Lung (tissue), 11 donors: ENCODE measurements at regions not wholly inside any gene's neighbourhood (a gene's known extent, or its start where the extent isn't known, plus 50 kb on each side); places are given as distances from the start of the nearest gene placed in this dataset.

Experiments used
- ATAC-seq: fragments of 200-7000 bp; cut with Tn5 transposase; one replicate; pipeline ENCODE4 v1.9.1; 2020; ENCODE audit warnings: moderate number of reproducible peaks; ENCODE audit not compliant: insufficient read depth, low FRiP score
- DNase-seq, 3 donors: peaks; one replicate each; pipeline ENCODE4 v3.0.0-alpha.2; 2013 to 2017
- H3K27ac ChIP-seq, 2 donors: one replicate each; pipeline ENCODE4 v1.5.1; 2013; ENCODE audit warnings: mild to moderate bottlenecking in 2 of 2, moderate library complexity in 2 of 2, control low read depth in 1 of 2, inconsistent platforms in 1 of 2, low read depth in 1 of 2, low read length in 1 of 2
- H3K27me3 ChIP-seq, 3 donors: one replicate each; pipeline ENCODE4 v1.5.1; 2013; ENCODE audit warnings: low read length in 2 of 3; ENCODE audit not compliant: control insufficient read depth in 3 of 3, insufficient read depth in 3 of 3
- H3K36me3 ChIP-seq, 4 donors: one replicate each; pipeline ENCODE4 v1.5.1; 2013; ENCODE audit warnings: low read length in 4 of 4, mild to moderate bottlenecking in 1 of 4, moderate library complexity in 1 of 4; ENCODE audit not compliant: control insufficient read depth in 4 of 4, insufficient read depth in 4 of 4
- H3K4me1 ChIP-seq, 5 donors: one replicate each; pipeline ENCODE4 v1.5.1; 2013; ENCODE audit warnings: low read length in 5 of 5, mild to moderate bottlenecking in 2 of 5, moderate library complexity in 1 of 5; ENCODE audit not compliant: control insufficient read depth in 5 of 5, insufficient read depth in 5 of 5
- H3K4me3 ChIP-seq: one replicate; pipeline ENCODE4 v1.5.1; 2013; ENCODE audit warnings: mild to moderate bottlenecking, control low read depth, moderate library complexity
- H3K9ac ChIP-seq, 2 donors: one replicate each; pipeline ENCODE4 v1.5.1; 2013; ENCODE audit warnings: low read length in 2 of 2, control low read depth in 1 of 2; ENCODE audit not compliant: insufficient read depth in 1 of 2
- H3K9me3 ChIP-seq, 4 donors: one replicate each; pipeline ENCODE4 v1.5.1; 2013; ENCODE audit warnings: low read length in 3 of 4, mild to moderate bottlenecking in 1 of 4, moderate library complexity in 1 of 4; ENCODE audit not compliant: control insufficient read depth in 4 of 4, insufficient read depth in 3 of 4
- CTCF ChIP-seq: IDR thresholded peaks from 2 replicates; pipeline ENCODE4 v1.5.1; 2012; ENCODE audit warnings: mild to moderate bottlenecking; ENCODE audit errors: control extremely low read depth, extremely low read depth
- WGBS, 2 donors: extraction: QIAGEN DNeasy Blood & Tissue Kit; methylation state at CpG; one replicate each; pipeline ENCODE4 v1.1.7; 2013; 5-methylcytosine and 5-hydroxymethylcytosine counted together
- donor health status: control.
- donor health status: control.
- donor health status: Bipolar disorder and iron deficiency.
- donor health status: healthy.
- donor health status: DM: yes; HTN: yes; CAD: no.

- WGBS, 2 donors, result 73 to 93% methylated on average over 3 of the region's 3 CpGs
- peaks cover 0 to 2% (median 0%) of the 10 kb centered on the region in 4 donors for H3K9me3 ChIP-seq
- no peaks in the 10 kb centered on the region for H3K27me3 ChIP-seq
- no peak overlapping the region for H3K4me3 ChIP-seq
- no peak overlapping the region for H3K9ac ChIP-seq
- H3K4me1 ChIP-seq, result peaks cover 0 to 26% (median 1%) of the 10 kb centered on the region in 5 donors
- no peak for DNase-seq
- no peak for TF ChIP-seq CTCF
- no peaks in the 10 kb centered on the region for H3K36me3 ChIP-seq
- ATAC-seq, result no peak
- no peak overlapping the region for H3K27ac ChIP-seq
Measured at GRCh38 chr1:115193046-115193828, 103.9 kb upstream of the TSPAN2 start.

DNA sequence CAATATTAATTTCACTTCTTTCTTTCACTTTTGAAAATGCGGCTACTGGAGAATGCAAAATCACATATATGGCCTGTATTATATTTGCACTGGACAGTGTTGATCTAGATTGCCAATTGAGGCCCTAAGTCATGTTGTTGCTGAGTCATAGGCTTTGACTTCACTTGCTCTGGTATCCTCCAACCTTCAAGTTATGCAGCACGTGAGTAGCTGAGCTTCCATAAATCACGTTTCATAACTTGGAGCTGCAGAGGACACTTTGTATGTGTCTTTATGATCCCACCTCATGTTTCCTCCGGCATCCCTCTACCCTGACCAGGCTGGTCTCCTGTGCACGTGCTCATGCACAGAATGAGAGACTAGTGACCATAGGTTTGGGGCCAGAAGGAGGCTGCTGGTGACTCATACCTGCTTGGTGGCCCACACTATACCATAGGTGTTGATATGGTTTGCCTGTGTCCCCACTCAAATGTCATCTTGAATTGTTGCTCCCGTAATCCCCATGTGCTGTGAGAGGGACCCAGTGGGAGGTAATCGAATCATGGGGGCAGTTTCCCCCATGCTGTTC lies 103.0 kb upstream of the TSPAN2 start:
- ATAC-seq (no peak), DNase-seq (no peak)
- H3K9ac ChIP-seq, result no peak overlapping the region

DNA sequence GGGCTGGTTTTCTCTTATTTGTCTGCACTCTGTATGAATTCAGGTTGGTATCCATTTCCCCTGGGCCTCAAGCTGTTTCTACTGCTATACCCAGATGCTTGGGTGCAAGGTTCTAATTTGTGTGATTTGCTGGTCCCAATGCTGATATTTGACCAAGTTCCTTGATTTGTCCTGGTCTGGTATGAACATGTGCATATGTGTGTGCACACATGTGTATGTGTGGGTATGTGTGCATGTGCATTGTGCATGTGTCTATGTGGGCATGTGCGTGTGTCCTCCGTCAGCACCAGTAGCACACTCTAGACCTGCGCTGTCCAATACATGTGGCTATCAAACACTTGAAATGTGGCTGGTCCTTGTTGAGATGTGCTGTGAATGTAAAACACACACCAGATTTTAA lies 102.4 kb upstream of the TSPAN2 start:
- Histone ChIP-seq H3K27ac (no peak overlapping the region), H3K9ac (no peak overlapping the region), H3K36me3 (no peaks in the 10 kb centered on the region), H3K9me3 (peaks cover 0 to 2% (median 0%) of the 10 kb centered on the region in 4 donors), H3K4me3 (no peak overlapping the region), H3K27me3 (no peaks in the 10 kb centered on the region), H3K4me1 (peaks cover 0 to 29% (median 1%) of the 10 kb centered on the region in 5 donors)
- DNase-seq (no peak), ATAC-seq (no peak)
- 98 to 100% methylated on average over 3 of the region's 3 CpGs for WGBS, 2 donors
- no peak for TF ChIP-seq CTCF

More for the DNA sequence above, 103.0 kb upstream of the TSPAN2 start:
- no peaks in the 10 kb centered on the region for H3K36me3 ChIP-seq
- H3K27ac ChIP-seq, result no peak overlapping the region
- peaks cover 0 to 26% (median 1%) of the 10 kb centered on the region in 5 donors for H3K4me1 ChIP-seq
- H3K27me3 ChIP-seq, result no peaks in the 10 kb centered on the region
- TF ChIP-seq CTCF, result no peak
- no peak overlapping the region for H3K4me3 ChIP-seq
- peaks cover 0 to 2% (median 0%) of the 10 kb centered on the region in 4 donors for H3K9me3 ChIP-seq
- 86 to 93% methylated on average over 7 of the region's 7 CpGs for WGBS, 2 donors
